HepG2 (cell line): ENCODE measurements at regions not wholly inside any gene's neighbourhood (a gene's known extent, or its start where the extent isn't known, plus 50 kb on each side); places are given as distances from the start of the nearest gene placed in this dataset.
"Not testable (repeated sequence)": the region's sequence is repeated elsewhere in the genome, so short reads cannot be mapped to it uniquely, and the experiment has no call there.

Experiments used
- ATAC-seq: fragments of 200-7000 bp; cut with Tn5 transposase; 3 replicates; pipeline ENCODE4 v1.9.1; 2020; ENCODE audit warnings: mild to moderate bottlenecking, moderate library complexity
- BruUV-seq: library from RNA; stranded (reverse); fragments of 400-500 nt; replicated peaks from 2 replicates; lab custom pipeline; 2021; lab: Mats Ljungman, UMichigan
- CTCF ChIA-PET: fragments of 300-600 bp; formaldehyde crosslinking; extraction: SDS; loops from one replicate; lab custom pipeline; 2021; ENCODE audit warnings: low total read pairs, inconsistent platforms, low intra/inter-chr PET ratio; lab: Yijun Ruan, JAX
- POLR2A ChIA-PET: fragments of 350-600 bp; sonication (Branson Sonifier 250); formaldehyde crosslinking; loops from one replicate; lab custom pipeline; 2020; ENCODE audit warnings: antibody characterized with exemption, inconsistent platforms; lab: Yijun Ruan, JAX
- DNase-seq: peaks from one replicate; pipeline ENCODE4 v3.0.0-alpha.2; 2015; ENCODE audit warnings: low spot score
- FAIRE-seq: peaks from 3 replicates; lab custom pipeline; 2011; peaks lifted over from hg19 to GRCh38; lab: Jason Lieb, UNC
- H2AFZ ChIP-seq: one replicate; pipeline ENCODE4 v1.6.1; 2011; ENCODE audit warnings: low read length, inconsistent platforms
- H3K27ac ChIP-seq: fragments of 300-600 bp; 3 replicates; pipeline ENCODE4 v1.8.0; 2011; ENCODE audit warnings: mixed run types, mild to moderate bottlenecking, mixed read lengths, low read length, inconsistent platforms; ENCODE audit not compliant: insufficient read depth; ENCODE audit errors: extremely low read length
- H3K27me3 ChIP-seq, 2 experiments: fragments of 200-600 bp in 1 of 2; 2 replicates in 1 of 2; 3 replicates in 1 of 2; pipeline versions ENCODE4 v1.6.0 to v1.8.0; 2011; ENCODE audit warnings: low read length in 2 of 2, mild to moderate bottlenecking in 2 of 2, moderate library complexity in 2 of 2, inconsistent platforms in 1 of 2; ENCODE audit not compliant: insufficient read depth in 2 of 2, control insufficient read depth in 1 of 2
- H3K36me3 ChIP-seq, 2 experiments: fragments of 200-600 bp in 1 of 2; replicated peaks in 1 of 2; 2 replicates in 1 of 2; 3 replicates in 1 of 2; pipeline versions ENCODE4 v1.5.1 to v1.8.0; 2011; ENCODE audit warnings: low read length in 2 of 2, inconsistent platforms in 1 of 2; ENCODE audit not compliant: insufficient read depth in 2 of 2, control insufficient read depth in 1 of 2
- H3K4me1 ChIP-seq: 2 replicates; pipeline ENCODE4 v1.5.1; 2012; ENCODE audit warnings: low read length, inconsistent platforms; ENCODE audit not compliant: insufficient read depth
- H3K4me2 ChIP-seq: 2 replicates; pipeline ENCODE4 v1.6.0; 2011; ENCODE audit warnings: low read depth, low read length, inconsistent platforms
- H3K4me3 ChIP-seq, 3 experiments: fragments of 200-600 bp in 1 of 3; sonication (generic), shearing (Covaris generic) in 1 of 3; replicated peaks in 1 of 3; 2 replicates each; pipeline ENCODE4 v1.5.1; 2011 to 2016; ENCODE audit warnings: low read length in 3 of 3, inconsistent platforms in 2 of 3, low read depth in 2 of 3, mild to moderate bottlenecking in 2 of 3, control low read depth in 1 of 3, mixed read lengths in 1 of 3; ENCODE audit not compliant: insufficient read depth in 1 of 3
- H3K79me2 ChIP-seq: one replicate; pipeline ENCODE4 v1.6.1; 2011; ENCODE audit warnings: low read length, inconsistent platforms; ENCODE audit not compliant: insufficient read depth
- H3K9ac ChIP-seq: 2 replicates; pipeline ENCODE4 v1.6.0; 2011; ENCODE audit warnings: mild to moderate bottlenecking, low read depth, low read length, inconsistent platforms; ENCODE audit not compliant: insufficient read depth
- H3K9me3 ChIP-seq: 2 replicates; pipeline ENCODE4 v1.5.1; 2012; ENCODE audit warnings: mild to moderate bottlenecking, low read length
- H4K20me1 ChIP-seq: 2 replicates; pipeline ENCODE4 v1.6.0; 2011; ENCODE audit warnings: inconsistent platforms, mild to moderate bottlenecking, low read length, moderate library complexity; ENCODE audit not compliant: insufficient read depth
- WGBS: methylation state at CpG from one replicate; pipeline ENCODE4 v1.1.6; 2017; ENCODE audit warnings: low lambda C conversion rate; 5-methylcytosine and 5-hydroxymethylcytosine counted together
- in situ Hi-C: cut with HindIII; loops from 2 replicates; pipeline ENCODE4 v1.10.0; 2017; ENCODE audit warnings: low pct_unique_long_range_greater_than_20kb; ENCODE audit not compliant: extremely low pct_ligation_motif_present
- intact Hi-C: fragments of 100-400 bp; cut with micrococcal nuclease; formaldehyde crosslinking; loops from one replicate; pipeline ENCODE4 v1.10.0; 2022; ENCODE audit not compliant: unreplicated experiment

DNA sequence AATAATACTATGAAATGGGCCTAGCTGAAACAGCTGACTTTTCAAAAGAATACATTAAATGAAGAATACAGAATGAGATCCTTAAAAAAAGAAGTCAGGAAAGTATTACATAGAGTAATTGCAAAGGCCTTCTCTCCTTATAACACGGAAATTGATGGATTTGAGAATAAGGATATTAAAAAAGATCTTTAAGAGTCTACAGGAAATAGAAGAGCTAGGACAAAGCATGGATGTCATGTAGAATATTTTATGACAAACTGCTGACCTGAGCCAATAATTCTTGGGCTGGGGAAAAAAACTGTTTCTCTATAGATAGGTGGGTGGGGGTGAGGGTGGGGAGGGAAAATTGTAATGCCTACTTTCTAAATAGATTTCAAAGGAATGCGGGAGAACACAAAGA is 633.6 kb downstream of the TTLL7 start:
- in situ Hi-C loops, BruUV-seq, H3K4me3 ChIP-seq, DNase-seq, ATAC-seq, FAIRE-seq, H2AFZ ChIP-seq, H3K4me2 ChIP-seq, H3K4me1 ChIP-seq, H3K36me3 ChIP-seq, intact Hi-C loops, H3K27ac ChIP-seq, H3K9ac ChIP-seq, CTCF ChIA-PET, H3K27me3 ChIP-seq, POLR2A ChIA-PET, H3K9me3 ChIP-seq, H3K79me2 ChIP-seq, H4K20me1 ChIP-seq: not testable (repeated sequence)
- WGBS = 22% methylated on average over 2 of the region's 2 CpGs

DNA sequence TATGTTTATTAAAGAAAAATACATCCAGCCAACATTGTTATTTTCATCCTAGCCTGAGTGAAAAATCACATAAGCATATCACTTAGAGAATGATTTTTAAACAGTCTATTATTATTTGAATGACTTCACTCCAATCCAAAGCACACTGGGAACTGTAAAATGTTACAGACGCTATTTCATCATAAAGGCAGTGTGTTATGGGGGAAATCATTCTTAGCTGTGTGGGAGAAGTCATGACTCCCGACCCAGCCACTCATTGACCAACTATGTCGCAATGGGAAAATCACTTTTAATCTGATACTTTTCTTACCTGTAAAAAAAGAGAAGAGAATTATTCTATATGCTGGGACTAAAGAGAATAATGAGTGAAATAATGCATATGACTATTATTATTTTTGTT is 653.6 kb downstream of the TTLL7 start:
- H3K27ac ChIP-seq, intact Hi-C loops, H3K4me1 ChIP-seq, DNase-seq, POLR2A ChIA-PET, H3K79me2 ChIP-seq, H3K4me3 ChIP-seq, H3K36me3 ChIP-seq, H3K9ac ChIP-seq, BruUV-seq, in situ Hi-C loops, CTCF ChIA-PET, H3K4me2 ChIP-seq, H3K27me3 ChIP-seq, H2AFZ ChIP-seq, ATAC-seq, H4K20me1 ChIP-seq, FAIRE-seq: not testable (repeated sequence)
- H3K9me3 ChIP-seq = peaks cover 11% of the 10 kb centered on the region; the same call in 1 of the 2 replicates
- 4% methylated on average over 3 of the region's 3 CpGs for WGBS

GRCh38 chr1:83343767-83344166 is 655.2 kb downstream of the TTLL7 start:
- H3K79me2 ChIP-seq, H3K27ac ChIP-seq, H2AFZ ChIP-seq, H3K4me2 ChIP-seq, H3K9ac ChIP-seq, H3K36me3 ChIP-seq, H4K20me1 ChIP-seq, H3K27me3 ChIP-seq, FAIRE-seq, ATAC-seq, POLR2A ChIA-PET, BruUV-seq, H3K4me1 ChIP-seq, intact Hi-C loops, DNase-seq, in situ Hi-C loops, H3K4me3 ChIP-seq, CTCF ChIA-PET: not testable (repeated sequence)
- 39% methylated on average over 6 of the region's 6 CpGs for WGBS
- H3K9me3 ChIP-seq = peaks cover 11% of the 10 kb centered on the region; the same call in 1 of the 2 replicates

- H3K27me3 ChIP-seq, DNase-seq, intact Hi-C loops, CTCF ChIA-PET, H3K79me2 ChIP-seq, H3K9ac ChIP-seq, H2AFZ ChIP-seq, POLR2A ChIA-PET, in situ Hi-C loops, H3K4me2 ChIP-seq, H3K27ac ChIP-seq, H4K20me1 ChIP-seq, FAIRE-seq, ATAC-seq, H3K4me1 ChIP-seq, H3K36me3 ChIP-seq, BruUV-seq, H3K4me3 ChIP-seq: not testable (repeated sequence)
- H3K9me3 ChIP-seq = peaks cover 11% of the 10 kb centered on the region; the same call in 1 of the 2 replicates
Measured at GRCh38 chr1:83342995-83343394, 655.9 kb downstream of the TTLL7 start.
